Body of pancreas (tissue), 4 donors: ENCODE measurements at regions not wholly inside any gene's neighbourhood (a gene's known extent, or its start where the extent isn't known, plus 50 kb on each side); places are given as distances from the start of the nearest gene placed in this dataset.

Experiments used
- POLR2A ChIP-seq, 3 donors: fragments of 450-650 bp; IDR thresholded peaks; one replicate each; pipeline ENCODE4 v1.6.1; 2016; ENCODE audit warnings: antibody characterized with exemption in 3 of 3, mild to moderate bottlenecking in 2 of 3
- TF ChIP-seq, protein P1 (sequence below), 7 experiments: fragments of 450-650 bp in 4 of 7; fragments of 200-600 bp in 3 of 7; sonication (generic) in 3 of 7; IDR thresholded peaks; one replicate each; pipeline ENCODE4 v1.5.1; 2016 to 2019; ENCODE audit warnings: antibody characterized with exemption in 7 of 7

DNA sequence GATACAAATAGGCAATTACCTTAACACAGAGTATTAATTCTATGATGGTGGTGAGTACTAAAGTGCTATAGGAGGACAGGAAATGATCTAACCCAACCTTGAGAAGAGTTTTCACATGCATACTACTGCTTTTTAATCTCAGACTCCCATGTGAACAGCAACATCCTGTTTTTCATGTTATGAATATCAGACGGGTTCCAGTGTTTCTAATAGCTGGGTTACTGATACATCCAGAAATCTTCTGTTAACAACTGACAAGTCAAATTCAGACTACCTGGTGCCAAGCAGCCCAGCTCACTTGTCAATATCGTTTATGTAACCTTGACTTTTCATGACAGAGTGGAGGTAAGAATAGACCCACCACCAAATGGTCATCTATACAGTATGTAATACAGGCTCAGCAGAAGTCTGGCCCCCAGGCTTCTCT is 220.2 kb upstream of the COL8A1 start:
- TF ChIP-seq, protein P1, sequence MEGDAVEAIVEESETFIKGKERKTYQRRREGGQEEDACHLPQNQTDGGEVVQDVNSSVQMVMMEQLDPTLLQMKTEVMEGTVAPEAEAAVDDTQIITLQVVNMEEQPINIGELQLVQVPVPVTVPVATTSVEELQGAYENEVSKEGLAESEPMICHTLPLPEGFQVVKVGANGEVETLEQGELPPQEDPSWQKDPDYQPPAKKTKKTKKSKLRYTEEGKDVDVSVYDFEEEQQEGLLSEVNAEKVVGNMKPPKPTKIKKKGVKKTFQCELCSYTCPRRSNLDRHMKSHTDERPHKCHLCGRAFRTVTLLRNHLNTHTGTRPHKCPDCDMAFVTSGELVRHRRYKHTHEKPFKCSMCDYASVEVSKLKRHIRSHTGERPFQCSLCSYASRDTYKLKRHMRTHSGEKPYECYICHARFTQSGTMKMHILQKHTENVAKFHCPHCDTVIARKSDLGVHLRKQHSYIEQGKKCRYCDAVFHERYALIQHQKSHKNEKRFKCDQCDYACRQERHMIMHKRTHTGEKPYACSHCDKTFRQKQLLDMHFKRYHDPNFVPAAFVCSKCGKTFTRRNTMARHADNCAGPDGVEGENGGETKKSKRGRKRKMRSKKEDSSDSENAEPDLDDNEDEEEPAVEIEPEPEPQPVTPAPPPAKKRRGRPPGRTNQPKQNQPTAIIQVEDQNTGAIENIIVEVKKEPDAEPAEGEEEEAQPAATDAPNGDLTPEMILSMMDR (IDR thresholded peaks at IDR 0.05) = no peak
- TF ChIP-seq POLR2A (IDR thresholded peaks at IDR 0.05) = no peak
